Nephron (organoid): ENCODE measurements at regions not wholly inside any gene's neighbourhood (a gene's known extent, or its start where the extent isn't known, plus 50 kb on each side); places are given as distances from the start of the nearest gene placed in this dataset.
A peak's percentile ranks its signal among the peaks of the same experiment; 100 is the strongest.

ENCODE experiments used
- H3K27ac Mint-ChIP-seq, 3 experiments: 2 replicates each; pipeline ENCODE4 v1.8.0; 2020; ENCODE audit warnings: mixed read lengths in 3 of 3, mild to moderate bottlenecking in 2 of 3, moderate library complexity in 1 of 3
- H3K27me3 Mint-ChIP-seq: 2 replicates; pipeline ENCODE4 v1.8.0; 2021; ENCODE audit warnings: low read depth, mild to moderate bottlenecking, moderate library complexity, mixed read lengths
- H3K36me3 Mint-ChIP-seq: 2 replicates; pipeline ENCODE4 v1.8.0; 2020; ENCODE audit warnings: low read depth, mixed read lengths
- H3K4me1 Mint-ChIP-seq: 2 replicates; pipeline ENCODE4 v1.8.0; 2020; ENCODE audit warnings: mixed read lengths
- H3K4me3 Mint-ChIP-seq, 3 experiments: 2 replicates each; pipeline ENCODE4 v1.8.0; 2020; ENCODE audit warnings: mild to moderate bottlenecking in 3 of 3, mixed read lengths in 3 of 3, moderate library complexity in 2 of 3
- H3K9me3 Mint-ChIP-seq: 2 replicates; pipeline ENCODE4 v1.8.0; 2020; ENCODE audit warnings: mixed read lengths
- CTCF ChIP-seq, 3 experiments: fragments of 200-600 bp; sonication (generic); IDR thresholded peaks; one replicate each; pipeline ENCODE4 v1.5.0; 2021; ENCODE audit warnings: antibody characterized with exemption in 3 of 3; ENCODE audit not compliant: unreplicated experiment in 3 of 3

- Mint-ChIP-seq H3K9me3 (peaks cover 21% of the 10 kb centered on the region), H3K27me3 (no peaks in the 10 kb centered on the region), H3K4me3 (no peak overlapping the region), H3K4me1 (peaks cover 16% of the 10 kb centered on the region), H3K36me3 (no peaks in the 10 kb centered on the region), H3K27ac (peak overlapping the region; percentile 28 to 39 (median 38))
- TF ChIP-seq CTCF (IDR thresholded peaks at IDR 0.05; ENCODE audit: unreplicated experiment in 3 of 3), result no peak
Observed at GRCh38 chr11:106271086-106271485, 193.6 kb downstream of the AASDHPPT start.

GRCh38 chr11:106271686-106272085 is 194.2 kb downstream of the AASDHPPT start:
- TF ChIP-seq CTCF (IDR thresholded peaks at IDR 0.05; ENCODE audit: unreplicated experiment in 3 of 3), result no peak
- Mint-ChIP-seq H3K4me1 (peaks cover 19% of the 10 kb centered on the region), H3K27me3 (no peaks in the 10 kb centered on the region), H3K36me3 (no peaks in the 10 kb centered on the region), H3K9me3 (peaks cover 16% of the 10 kb centered on the region), H3K4me3 (no peak overlapping the region), H3K27ac (peak overlapping the region in 1 of 3 experiments; percentile 39)

GRCh38 chr11:106275151-106275550 is 197.7 kb downstream of the AASDHPPT start:
- Mint-ChIP-seq H3K27ac (no peak overlapping the region), H3K4me1 (peaks cover 22% of the 10 kb centered on the region), H3K4me3 (no peak overlapping the region), H3K27me3 (peaks cover 3% of the 10 kb centered on the region), H3K9me3 (peaks cover 4% of the 10 kb centered on the region), H3K36me3 (no peaks in the 10 kb centered on the region)
- TF ChIP-seq CTCF (IDR thresholded peaks at IDR 0.05; ENCODE audit: unreplicated experiment in 3 of 3), result no peak

- no peak overlapping the region for H3K4me3 Mint-ChIP-seq
- no peak for TF ChIP-seq CTCF (IDR thresholded peaks at IDR 0.05; ENCODE audit: unreplicated experiment in 3 of 3)
- peaks cover 13% of the 10 kb centered on the region for H3K4me1 Mint-ChIP-seq
- H3K9me3 Mint-ChIP-seq, result peaks cover 4% of the 10 kb centered on the region
- H3K27ac Mint-ChIP-seq, result no peak overlapping the region
- H3K27me3 Mint-ChIP-seq, result peaks cover 3% of the 10 kb centered on the region
- no peaks in the 10 kb centered on the region for H3K36me3 Mint-ChIP-seq
Observed at GRCh38 chr11:106276126-106276525, 198.7 kb downstream of the AASDHPPT start.

GRCh38 chr11:106276859-106277436 is 199.5 kb downstream of the AASDHPPT start:
- Mint-ChIP-seq H3K27me3 (peaks cover 3% of the 10 kb centered on the region), H3K4me1 (peaks cover 7% of the 10 kb centered on the region), H3K4me3 (no peak overlapping the region), H3K27ac (no peak overlapping the region), H3K9me3 (peaks cover 4% of the 10 kb centered on the region), H3K36me3 (no peaks in the 10 kb centered on the region)
- peak; percentile 12 to 45 (median 25) for TF ChIP-seq CTCF (IDR thresholded peaks at IDR 0.05; ENCODE audit: unreplicated experiment in 3 of 3)

- peaks cover 4% of the 10 kb centered on the region for H3K9me3 Mint-ChIP-seq
- H3K4me1 Mint-ChIP-seq, result peaks cover 7% of the 10 kb centered on the region
- no peak overlapping the region for H3K27ac Mint-ChIP-seq
- H3K27me3 Mint-ChIP-seq, result peaks cover 3% of the 10 kb centered on the region
- TF ChIP-seq CTCF (IDR thresholded peaks at IDR 0.05; ENCODE audit: unreplicated experiment in 3 of 3), result no peak
- H3K4me3 Mint-ChIP-seq, result no peak overlapping the region
- no peaks in the 10 kb centered on the region for H3K36me3 Mint-ChIP-seq
Observed at GRCh38 chr11:106277484-106277883, 200.0 kb downstream of the AASDHPPT start.
